ENCODE measurements at regions not wholly inside any gene's neighbourhood (a gene's known extent, or its start where the extent isn't known, plus 50 kb on each side); places are given as distances from the start of the nearest gene placed in this dataset.

GRCh38 chr18:47750889-47751423 is 179.5 kb downstream of the SMAD2 start (continued):
- TF ChIP-seq, protein P1, sequence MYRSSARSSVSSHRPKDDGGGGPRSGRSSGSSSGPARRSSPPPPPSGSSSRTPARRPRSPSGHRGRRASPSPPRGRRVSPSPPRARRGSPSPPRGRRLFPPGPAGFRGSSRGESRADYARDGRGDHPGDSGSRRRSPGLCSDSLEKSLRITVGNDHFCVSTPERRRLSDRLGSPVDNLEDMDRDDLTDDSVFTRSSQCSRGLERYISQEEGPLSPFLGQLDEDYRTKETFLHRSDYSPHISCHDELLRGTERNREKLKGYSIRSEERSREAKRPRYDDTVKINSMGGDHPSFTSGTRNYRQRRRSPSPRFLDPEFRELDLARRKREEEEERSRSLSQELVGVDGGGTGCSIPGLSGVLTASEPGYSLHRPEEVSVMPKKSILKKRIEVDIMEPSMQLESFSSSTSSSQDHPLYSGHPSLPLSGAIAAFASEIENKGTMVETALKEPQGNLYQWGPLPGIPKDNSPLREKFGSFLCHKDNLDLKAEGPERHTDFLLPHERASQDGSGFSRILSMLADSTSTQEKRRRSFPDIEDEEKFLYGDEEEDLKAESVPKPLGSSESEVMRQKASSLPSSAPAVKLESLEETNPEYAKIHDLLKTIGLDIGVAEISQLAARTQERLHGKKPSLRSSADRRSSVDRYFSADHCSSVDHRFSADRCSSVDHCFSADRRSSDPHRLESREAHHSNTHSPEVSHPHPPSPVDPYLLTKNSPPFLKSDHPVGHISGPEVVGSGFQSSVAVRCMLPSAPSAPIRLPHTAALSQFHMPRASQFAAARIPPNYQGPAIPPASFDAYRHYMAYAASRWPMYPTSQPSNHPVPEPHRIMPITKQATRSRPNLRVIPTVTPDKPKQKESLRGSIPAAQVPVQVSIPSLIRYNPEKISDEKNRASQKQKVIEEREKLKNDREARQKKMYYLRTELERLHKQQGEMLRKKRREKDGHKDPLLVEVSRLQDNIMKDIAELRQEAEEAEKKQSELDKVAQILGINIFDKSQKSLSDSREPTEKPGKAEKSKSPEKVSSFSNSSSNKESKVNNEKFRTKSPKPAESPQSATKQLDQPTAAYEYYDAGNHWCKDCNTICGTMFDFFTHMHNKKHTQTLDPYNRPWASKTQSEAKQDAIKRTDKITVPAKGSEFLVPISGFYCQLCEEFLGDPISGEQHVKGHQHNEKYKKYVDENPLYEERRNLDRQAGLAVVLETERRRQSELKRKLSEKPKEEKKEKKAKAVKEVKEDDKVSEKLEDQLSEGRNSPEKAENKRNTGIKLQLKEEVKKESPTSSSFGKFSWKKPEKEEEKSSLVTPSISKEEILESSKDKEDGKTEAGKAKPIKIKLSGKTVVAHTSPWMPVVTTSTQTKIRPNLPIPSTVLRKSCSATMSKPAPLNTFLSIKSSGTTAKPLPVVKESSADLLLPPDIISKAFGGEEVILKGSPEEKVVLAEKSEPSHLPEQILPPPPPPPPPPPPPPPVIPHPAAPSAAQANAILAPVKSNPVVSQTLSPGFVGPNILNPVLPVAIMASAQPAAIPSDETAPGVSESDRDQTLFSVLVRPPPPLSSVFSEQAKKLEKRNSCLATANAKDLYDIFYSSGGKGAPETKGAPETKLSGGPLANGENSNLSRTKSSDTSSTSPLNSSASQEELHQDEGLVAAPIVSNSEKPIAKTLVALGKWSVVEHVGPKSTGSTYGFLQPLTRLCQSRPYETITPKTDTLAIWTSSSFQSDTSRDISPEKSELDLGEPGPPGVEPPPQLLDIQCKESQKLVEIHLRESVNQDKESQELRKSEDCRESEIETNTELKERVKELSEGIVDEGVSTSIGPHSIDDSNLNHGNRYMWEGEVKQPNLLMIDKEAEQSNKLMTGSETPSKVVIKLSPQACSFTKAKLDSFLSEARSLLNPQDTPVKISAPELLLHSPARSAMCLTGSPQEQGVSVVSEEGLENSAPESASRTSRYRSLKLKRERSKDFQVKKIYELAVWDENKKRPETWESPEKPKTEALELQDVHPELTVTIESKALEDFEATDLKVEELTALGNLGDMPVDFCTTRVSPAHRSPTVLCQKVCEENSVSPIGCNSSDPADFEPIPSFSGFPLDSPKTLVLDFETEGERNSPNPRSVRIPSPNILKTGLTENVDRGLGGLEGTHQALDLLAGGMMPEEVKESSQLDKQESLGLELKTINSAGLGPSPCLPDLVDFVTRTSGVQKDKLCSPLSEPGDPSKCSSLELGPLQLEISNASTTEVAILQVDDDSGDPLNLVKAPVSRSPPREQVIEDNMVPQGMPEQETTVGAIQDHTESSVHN (CRISPR knock-in tag; IDR thresholded peaks at IDR 0.05), result no peak
- TF ChIP-seq BORCS8-MEF2B (CRISPR knock-in tag; IDR thresholded peaks at IDR 0.05) (no peak), HNRNPL (IDR thresholded peaks at IDR 0.05; ENCODE audit: low read depth, low read length) (no peak), ZBTB40 (IDR thresholded peaks at IDR 0.05) (no peak), ZBTB40 (CRISPR knock-in tag; IDR thresholded peaks at IDR 0.05) (no peak), KDM2A (CRISPR knock-in tag; IDR thresholded peaks at IDR 0.05; ENCODE audit: borderline replicate concordance, low read depth) (no peak), SPEN (CRISPR knock-in tag; IDR thresholded peaks at IDR 0.05; ENCODE audit: low read depth) (no peak)
- TF ChIP-seq, protein P2, sequence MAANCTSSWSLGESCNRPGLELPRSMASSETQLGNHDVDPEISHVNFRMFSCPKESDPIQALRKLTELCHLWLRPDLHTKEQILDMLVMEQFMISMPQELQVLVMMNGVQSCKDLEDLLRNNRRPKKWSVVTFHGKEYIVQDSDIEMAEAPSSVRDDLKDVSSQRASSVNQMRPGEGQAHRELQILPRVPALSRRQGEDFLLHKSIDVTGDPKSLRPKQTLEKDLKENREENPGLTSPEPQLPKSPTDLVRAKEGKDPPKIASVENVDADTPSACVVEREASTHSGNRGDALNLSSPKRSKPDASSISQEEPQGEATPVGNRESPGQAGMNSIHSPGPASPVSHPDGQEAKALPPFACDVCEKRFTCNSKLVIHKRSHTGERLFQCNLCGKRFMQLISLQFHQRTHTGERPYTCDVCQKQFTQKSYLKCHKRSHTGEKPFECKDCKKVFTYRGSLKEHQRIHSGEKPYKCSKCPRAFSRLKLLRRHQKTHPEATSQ (CRISPR knock-in tag; IDR thresholded peaks at IDR 0.05; ENCODE audit: borderline replicate concordance), result no peak
